HG02943 (cell line): ENCODE measurements at regions not wholly inside any gene's neighbourhood (a gene's known extent, or its start where the extent isn't known, plus 50 kb on each side); places are given as distances from the start of the nearest gene placed in this dataset.

Experiments used
- ATAC-seq: cut with Tn5 transposase; IDR thresholded peaks from one replicate; pipeline ENCODE4 v1.9.1; 2021; ENCODE audit warnings: mild to moderate bottlenecking, low read depth, moderate library complexity; ENCODE audit not compliant: unreplicated experiment

- ATAC-seq: no peak
Measured at GRCh38 chr21:16768096-16768495, 744.7 kb upstream of the CXADR start.

GRCh38 chr21:16770266-16770665, 742.6 kb upstream of the CXADR start:
- ATAC-seq: no peak

- no peak for ATAC-seq
Measured at GRCh38 chr21:16773206-16773605, 739.6 kb upstream of the CXADR start.

- ATAC-seq: no peak
Measured at GRCh38 chr21:16775076-16775475, 737.8 kb upstream of the CXADR start.

- ATAC-seq: no peak
Measured at GRCh38 chr21:16777041-16777720, 735.7 kb upstream of the CXADR start.

GRCh38 chr21:16788584-16788983, 724.3 kb upstream of the CXADR start:
- no peak for ATAC-seq

- no peak for ATAC-seq
Measured at GRCh38 chr21:16789636-16790035, 723.2 kb upstream of the CXADR start.

GRCh38 chr21:16792101-16792500, 720.7 kb upstream of the CXADR start:
- ATAC-seq: no peak

- ATAC-seq: no peak
Measured at GRCh38 chr21:16794950-16795349, 717.9 kb upstream of the CXADR start.

GRCh38 chr21:16796776-16797175, 716.1 kb upstream of the CXADR start:
- no peak for ATAC-seq

GRCh38 chr21:16797540-16797939, 715.3 kb upstream of the CXADR start:
- ATAC-seq: no peak

GRCh38 chr21:16797966-16798365, 714.9 kb upstream of the CXADR start:
- ATAC-seq: no peak

- ATAC-seq: no peak
Measured at GRCh38 chr21:16800536-16801275, 712.1 kb upstream of the CXADR start.

GRCh38 chr21:16811011-16811410, 701.8 kb upstream of the CXADR start:
- no peak for ATAC-seq

- no peak for ATAC-seq
Measured at GRCh38 chr21:16811970-16812369, 700.9 kb upstream of the CXADR start.

- no peak for ATAC-seq
Measured at GRCh38 chr21:16815243-16815642, 697.6 kb upstream of the CXADR start.

GRCh38 chr21:16821588-16821987, 691.3 kb upstream of the CXADR start:
- no peak for ATAC-seq

GRCh38 chr21:16829532-16829931, 683.3 kb upstream of the CXADR start:
- ATAC-seq: no peak

GRCh38 chr21:16832791-16833190, 680.1 kb upstream of the CXADR start:
- ATAC-seq: no peak

GRCh38 chr21:16834791-16835190, 678.1 kb upstream of the CXADR start:
- ATAC-seq: no peak

- no peak for ATAC-seq
Measured at GRCh38 chr21:16837321-16837720, 675.5 kb upstream of the CXADR start.

- no peak for ATAC-seq
Measured at GRCh38 chr21:16837721-16838120, 675.1 kb upstream of the CXADR start.
